ENCODE measurements at regions not wholly inside any gene's neighbourhood (a gene's known extent, or its start where the extent isn't known, plus 50 kb on each side); places are given as distances from the start of the nearest gene placed in this dataset.
A peak's percentile ranks its signal among the peaks of the same experiment; 100 is the strongest.
"Not testable (repeated sequence)": the region's sequence is repeated elsewhere in the genome, so short reads cannot be mapped to it uniquely, and the experiment has no call there.

DNA sequence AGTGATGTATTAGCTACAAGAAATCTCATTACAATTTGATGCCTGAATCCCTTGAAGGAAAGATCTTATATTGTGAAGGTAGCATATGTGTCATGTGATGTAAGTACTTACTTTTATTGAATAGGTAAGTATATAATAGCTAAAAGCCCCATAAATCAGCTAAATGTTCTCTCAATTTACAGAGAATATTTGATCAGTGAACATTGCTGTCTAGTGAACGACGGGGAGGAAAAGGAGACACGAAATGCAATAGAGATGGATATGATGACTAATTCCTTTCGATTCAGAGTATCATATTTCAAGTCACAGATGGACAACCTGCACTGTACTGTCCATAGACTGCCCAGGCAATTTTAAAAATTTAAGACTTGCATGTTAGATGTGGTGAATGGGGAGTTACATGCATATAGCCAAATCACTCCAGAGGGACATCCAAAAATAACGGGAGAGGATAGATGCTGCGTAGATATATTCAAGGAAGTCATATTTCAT is 462.1 kb upstream of the CDIN1 start:
- FAIRE-seq = no peak

DNA sequence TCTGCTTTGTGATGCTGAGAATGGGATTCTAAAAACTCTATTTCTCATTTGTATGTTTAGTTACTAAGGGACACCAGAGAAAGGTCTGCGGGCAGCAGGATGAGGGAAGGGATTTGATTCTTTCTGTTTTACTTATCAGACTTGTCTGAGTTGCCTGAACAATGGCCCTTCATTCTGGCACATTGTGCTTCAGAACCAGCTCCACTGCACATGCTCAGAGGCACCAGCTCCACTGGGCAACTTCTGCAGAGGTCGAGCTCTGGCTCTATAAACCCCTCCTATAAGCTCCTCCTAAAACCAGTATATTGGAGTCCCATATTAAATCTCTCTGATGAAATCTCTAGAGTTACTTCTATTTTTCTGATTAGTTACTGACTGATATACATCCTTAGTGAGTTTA is 453.2 kb upstream of the CDIN1 start:
- FAIRE-seq = no peak

DNA sequence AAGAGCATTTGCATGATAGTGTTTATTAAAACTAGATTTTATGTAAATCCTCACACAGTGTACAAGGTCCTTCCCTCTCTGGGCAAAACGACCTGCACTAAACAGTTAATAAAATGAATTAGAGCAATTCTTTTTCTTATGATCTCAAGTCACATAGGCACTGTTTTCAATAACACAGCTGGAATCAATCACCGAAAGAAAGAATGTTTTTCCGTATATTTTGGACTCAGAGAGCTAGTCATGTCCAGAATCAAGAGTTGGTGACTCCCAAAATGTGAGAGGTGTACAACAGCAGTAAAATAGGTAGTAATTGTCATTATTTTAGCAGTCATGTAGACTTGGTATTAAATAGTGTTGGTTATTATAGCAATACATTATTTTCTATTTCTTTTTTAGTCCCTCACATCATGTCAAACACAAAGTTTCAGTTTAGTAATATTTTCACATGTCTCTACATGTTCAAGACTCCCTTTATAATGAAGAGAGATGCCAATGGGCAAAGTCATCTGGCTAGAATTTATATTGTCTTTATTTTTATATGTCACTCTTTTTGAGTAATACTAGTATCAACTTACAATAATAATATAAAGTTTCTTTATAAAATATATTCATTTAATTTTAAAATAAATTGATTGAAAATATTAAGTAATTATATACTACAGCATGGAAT is 448.6 kb upstream of the CDIN1 start:
- FAIRE-seq = no peak

DNA sequence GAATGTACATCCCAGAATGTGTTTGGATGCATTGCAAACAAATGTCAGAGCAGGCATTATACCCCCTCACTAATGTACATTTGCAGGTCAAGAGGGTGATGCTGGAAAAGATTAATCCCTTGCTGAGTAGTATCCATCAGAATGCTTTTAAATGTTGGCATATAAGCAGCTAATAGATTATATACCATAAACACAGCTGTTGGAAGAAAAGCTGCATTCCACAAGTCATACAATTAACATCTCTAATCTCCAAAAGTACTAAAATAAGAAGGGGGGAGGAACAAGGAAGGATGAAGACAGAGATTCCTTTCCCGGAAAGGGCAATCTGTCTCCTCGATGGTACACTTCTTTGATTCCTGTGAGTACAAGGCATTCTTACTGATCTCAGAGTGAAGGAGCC is 445.7 kb upstream of the CDIN1 start:
- no peak for FAIRE-seq

DNA sequence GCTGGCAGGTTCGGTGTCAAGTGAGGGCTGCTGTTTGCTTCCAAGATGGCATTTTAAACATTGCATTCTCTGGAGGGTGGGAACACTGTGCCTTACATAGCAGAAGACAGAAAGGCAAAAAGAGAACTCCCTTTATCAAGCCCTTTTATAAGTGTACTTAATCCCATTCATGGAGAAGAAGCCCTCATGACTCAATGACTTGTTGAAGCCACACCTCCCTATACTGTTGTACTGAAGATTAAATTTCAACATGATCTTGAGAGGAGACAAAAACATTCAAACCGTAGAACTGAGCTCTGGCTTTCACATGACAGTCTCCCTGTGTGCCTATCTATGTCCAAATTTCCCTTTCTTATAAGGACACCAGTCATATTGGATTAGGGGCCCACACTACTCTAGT is 443.4 kb upstream of the CDIN1 start:
- FAIRE-seq = no peak

DNA sequence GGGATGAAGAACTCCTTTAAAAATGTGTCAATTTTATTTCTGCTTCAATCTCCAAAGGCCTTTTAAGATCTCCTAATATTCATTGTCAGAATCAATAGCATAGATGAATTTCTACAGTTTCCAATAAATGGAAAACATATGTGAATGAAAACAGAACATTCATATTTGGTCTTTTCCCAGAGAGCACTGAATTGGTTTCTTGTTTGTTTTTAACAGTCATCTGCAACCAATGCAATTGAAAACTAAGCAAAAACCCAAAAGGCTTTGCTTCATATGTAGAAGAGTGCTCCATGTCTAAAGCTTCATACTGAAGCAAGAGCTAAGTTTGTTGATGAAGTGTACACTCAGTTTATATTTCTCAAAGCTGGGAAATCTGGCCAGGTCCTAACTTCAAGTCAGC is 426.5 kb upstream of the CDIN1 start:
- FAIRE-seq = no peak

DNA sequence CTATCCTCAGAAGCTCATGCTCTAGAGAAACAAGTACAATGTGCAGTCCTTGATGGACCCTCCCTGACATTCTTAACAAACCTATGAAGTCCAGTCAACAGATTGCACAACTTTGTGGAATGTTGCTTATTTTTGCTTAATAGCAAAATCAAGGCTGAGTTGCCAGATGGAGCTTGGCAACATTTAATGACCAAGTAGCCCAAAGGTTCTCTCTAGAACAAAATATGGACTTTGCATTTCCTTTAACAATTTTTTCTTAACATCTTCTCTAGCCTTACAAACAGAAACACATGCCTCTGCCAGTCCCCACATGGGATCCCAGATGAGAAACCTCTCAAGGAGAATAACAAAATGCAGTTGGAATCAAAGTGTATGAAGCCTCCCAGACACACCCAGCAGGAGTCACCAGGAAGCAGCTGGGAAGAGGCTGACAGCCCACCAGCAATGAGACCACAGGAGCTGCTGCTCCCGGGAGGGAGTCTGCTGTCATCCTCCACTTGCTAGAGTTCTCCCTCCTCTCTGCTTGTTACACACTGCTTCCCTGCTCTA is 422.5 kb upstream of the CDIN1 start:
- FAIRE-seq = no peak

DNA sequence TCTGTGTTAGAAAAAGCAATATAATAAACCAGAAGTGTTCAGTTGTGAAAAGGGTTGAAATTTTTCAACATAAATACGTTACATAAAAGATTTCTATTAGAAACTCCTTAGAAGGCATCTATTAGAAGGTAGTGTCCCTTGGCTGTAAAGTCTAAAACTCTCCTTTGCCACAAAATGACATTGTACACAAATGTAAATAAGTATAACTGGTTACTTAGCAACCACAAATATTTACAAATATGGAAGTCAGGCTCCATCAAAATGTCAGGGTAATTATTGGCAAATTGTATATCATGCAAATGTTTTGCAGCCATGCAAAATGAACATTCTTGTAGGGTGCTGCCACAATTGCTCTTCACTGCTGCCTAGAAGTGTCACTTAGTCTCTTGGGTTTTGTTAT is 419.1 kb upstream of the CDIN1 start:
- FAIRE-seq = no peak

DNA sequence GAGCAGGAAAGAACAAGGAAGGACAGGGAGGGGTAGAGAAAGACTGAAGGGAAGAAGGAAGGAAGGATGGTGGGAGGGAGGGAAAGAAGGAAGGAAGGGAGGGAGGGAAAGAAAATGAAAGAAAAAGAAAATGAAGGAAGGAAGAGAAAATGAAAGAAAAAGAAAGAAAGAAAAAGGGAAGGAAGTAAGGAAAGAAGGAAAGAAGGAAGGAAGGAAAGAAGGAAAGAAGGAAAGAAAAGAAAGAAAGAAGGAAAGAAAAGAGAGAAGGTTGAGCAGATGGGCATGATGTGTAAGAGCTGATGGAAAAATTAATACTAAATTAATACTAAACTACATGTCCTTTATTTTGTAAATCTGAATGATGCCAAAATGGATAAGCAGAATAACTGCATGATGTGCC is 418.3 kb upstream of the CDIN1 start:
- no peak for FAIRE-seq

DNA sequence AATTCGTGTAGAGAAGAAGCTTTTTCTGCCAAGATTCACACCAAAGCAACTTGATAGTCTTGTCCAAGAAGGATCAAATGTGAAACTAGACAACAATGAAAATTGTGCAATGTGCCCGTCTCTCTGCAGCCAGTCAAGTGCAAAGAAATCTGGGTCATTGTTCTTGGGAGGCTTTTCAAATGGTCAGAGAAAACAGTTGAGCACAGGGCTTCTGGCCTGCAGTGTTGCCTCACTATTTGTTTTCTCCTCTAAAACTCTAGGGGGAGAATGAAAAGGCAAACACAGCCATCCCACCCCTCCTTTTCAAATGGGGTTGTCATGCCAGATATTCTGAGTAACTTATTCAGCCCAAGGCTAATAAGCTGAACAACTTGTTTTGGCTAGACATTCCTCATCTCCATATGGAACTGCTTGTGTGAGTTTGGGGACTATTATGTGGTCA is 417.6 kb upstream of the CDIN1 start:
- FAIRE-seq = no peak

DNA sequence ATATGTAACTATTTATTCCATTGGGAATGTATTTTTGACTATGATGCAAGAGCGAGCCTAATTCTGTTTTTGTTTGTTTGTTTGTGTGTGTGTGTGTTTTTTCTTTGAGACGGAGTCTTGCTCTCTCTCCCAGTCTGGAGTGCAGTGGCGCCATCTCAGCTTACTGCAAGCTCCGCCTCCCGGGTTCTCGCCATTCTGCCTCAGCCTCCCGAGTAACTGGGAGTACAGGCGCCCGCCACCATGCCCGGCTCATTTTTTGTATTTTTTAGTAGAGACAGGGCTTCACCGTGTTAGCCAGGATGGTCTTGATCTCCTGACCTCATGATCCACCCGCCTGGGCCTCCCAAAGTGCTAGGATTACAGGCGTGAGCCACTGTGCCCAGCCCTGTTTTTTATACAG is 415.4 kb upstream of the CDIN1 start:
- FAIRE-seq = not testable (repeated sequence)

DNA sequence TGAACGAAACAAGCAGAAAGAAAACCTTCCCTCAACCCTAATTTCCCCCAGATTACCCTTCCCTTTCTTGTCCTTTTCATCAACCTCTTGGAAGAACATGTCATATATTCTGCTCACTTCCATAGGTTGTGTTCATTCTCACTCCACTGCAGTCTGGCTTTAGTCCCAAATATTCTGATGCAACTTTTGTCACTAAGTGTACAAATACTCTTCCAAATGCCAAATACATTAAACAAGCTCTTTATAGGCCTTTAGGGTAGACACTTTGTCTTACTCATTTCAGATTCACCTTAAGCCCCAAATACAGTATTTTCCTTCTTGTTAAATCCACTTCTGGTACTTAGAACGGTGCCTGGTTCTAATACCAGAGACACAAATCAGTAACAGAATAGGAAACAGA is 406.5 kb upstream of the CDIN1 start:
- FAIRE-seq = no peak

DNA sequence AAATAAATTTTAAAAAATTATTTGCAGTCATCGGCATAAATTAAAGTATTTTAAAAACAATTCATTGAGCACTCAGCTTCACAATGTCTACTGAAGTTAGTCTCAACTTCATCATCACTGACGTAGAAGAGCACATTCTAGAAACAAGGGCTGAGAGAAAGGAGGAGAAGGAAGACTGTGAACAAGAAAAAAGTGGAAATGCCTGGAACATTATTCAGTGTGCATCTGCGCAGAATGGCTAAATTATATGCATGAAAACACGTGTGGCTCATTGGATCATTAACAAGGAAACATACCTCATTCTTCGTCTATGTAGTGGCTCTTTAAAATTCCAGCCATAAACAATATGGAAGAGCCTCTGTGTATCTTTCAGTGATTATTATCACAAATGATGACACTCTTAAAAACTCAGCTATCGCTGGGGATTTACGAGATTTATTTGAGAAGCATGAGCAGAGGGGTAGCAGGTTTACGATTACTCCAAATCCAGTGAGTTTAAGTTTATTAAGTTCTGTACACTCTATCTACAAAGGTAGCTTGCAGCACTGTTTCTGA is 404.2 kb upstream of the CDIN1 start:
- FAIRE-seq = no peak

DNA sequence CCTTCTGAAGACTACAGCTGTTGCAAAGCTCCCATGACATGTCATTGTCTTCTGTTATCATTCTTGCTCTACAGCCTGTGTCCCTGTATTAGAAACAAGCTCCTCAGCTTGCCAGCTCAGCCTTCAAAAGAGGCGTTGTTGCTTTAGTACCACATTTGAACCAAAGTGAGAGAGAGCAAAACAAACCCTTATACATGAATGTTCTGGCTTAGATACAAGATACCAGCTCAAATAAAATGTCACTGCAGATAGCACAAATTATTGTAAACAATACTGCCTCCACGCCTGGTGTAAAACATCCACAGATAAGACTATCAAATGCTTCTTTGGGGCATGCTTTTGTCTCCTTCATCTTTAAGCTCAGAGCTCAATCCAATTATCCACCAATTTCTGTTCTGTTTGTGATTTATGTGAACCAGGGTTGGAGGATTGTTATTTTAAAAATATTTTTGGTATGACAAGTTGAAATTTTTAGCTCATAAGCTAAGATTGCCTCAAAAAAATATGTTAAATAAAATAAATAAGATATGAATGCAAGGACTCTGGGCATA is 403.6 kb upstream of the CDIN1 start:
- FAIRE-seq = no peak

DNA sequence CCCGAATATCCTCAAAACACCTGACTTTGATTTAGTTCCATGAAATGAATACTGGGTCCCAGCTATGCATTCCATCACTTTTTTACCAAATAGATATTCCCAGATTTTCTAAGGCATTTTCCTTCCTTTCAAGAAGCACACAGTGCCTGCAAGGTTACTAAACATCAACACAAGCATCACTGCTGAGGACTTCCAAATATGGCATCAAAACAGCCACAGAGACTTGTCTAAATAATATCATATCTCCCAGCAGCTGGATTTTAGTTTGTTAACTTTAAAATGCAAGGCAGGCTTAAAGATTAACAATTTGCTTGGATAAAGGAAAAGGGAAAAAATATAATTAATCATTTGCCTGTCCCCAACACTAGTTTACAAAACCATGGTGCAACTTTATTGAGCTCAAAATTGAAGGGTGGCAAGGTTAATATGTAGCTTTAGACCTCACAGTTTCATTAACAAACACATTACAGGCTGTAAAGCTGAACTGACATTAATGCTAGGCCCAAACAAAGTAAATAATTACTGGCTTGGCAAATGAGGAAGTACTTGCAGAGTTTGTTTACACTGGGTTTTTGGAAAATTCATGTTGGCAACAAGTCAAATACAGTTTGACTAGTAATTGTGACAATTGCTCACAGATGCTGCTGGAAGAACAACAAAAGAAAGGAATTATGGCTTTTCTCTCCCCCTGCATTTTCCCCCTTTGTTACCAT is 401.7 kb upstream of the CDIN1 start:
- FAIRE-seq = peak; percentile 100

DNA sequence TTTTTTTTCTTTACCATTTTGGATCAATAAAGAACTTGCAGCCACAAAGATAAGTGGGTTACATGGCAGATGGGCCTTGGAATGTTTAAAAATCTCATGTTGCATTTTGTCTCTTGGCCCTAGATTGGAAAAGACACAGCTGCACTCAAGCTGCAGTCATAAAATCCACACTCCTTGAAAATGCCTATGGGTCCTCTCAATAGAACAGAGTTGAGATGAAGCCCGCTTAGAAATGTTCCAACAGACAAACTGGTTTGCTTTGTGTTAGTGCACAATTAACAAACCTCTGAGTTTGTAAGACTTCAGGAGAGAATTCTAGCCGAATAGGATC is 401.2 kb upstream of the CDIN1 start:
- no peak for FAIRE-seq

DNA sequence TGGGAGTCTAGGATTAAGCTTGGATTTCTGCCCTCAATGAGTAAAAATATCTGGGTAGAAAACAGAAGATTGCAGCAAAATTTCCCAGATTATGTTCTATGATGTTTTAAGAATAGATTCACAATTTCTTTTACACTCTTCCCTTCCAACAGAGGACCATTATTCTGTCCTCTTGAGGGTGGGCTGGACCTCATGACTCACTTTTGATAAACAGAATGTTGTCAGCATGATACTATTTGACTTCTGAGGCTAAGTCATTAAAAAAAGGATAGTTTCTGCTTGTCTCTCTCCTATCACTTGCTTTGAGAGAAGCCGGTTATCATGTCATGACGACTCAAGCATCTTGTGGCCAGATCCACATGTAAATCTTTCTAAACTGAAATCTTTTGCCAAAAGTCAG is 396.2 kb upstream of the CDIN1 start:
- FAIRE-seq = no peak

DNA sequence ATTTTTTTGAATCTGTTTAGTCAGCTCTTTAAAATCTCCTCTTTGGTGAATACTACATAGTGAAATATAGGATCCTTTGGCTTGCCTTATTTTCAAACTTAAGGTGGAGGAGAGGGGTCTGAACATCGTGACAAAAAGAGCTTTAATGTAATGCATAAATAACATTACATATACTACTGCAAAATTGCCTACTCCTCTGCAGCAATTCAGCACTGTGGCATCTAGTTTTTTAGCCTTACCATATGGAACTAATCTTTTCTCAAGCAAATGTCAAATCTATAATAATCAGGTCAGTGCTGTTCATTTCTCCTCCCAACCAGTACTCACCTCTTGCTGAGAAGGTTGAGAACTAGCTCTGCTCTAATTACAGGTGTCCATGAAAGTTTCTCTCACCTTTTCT is 394.0 kb upstream of the CDIN1 start:
- no peak for FAIRE-seq

DNA sequence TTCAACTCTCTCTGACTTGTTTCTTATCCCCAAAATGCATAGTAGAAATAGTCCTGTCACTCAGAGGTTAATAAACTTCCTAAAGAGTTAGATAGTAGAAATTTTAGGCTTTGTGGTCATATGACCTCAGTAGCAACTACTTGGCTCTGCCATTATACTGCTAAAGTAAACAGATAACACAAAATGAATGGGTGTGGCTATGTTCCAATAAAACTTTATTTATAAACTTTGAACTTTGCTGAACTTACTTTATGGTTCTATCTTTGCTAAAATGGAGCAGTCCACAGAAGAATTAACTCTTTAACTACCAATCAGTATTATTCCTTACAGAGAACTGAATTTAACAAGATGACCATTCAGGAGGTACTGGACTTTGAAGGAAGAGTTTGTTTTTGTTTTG is 393.6 kb upstream of the CDIN1 start:
- no peak for FAIRE-seq

DNA sequence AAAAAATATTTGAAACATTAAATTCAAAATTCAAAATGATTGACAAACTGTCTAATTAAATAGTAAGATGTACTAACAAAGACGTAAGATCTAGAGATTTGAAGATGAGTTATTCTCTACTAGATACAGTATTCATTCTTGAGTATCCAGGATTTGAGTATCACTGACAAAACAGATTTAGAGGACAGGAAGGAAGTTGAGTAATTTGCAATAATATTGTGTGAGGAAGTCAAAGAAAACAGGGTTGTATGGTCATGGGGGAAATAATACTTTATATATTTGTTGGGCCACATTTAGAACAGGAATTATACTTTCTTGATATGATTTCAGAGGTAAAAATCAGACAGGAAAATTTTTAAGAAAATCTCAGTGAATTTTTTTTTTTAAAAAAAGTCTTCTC is 393.1 kb upstream of the CDIN1 start:
- no peak for FAIRE-seq

DNA sequence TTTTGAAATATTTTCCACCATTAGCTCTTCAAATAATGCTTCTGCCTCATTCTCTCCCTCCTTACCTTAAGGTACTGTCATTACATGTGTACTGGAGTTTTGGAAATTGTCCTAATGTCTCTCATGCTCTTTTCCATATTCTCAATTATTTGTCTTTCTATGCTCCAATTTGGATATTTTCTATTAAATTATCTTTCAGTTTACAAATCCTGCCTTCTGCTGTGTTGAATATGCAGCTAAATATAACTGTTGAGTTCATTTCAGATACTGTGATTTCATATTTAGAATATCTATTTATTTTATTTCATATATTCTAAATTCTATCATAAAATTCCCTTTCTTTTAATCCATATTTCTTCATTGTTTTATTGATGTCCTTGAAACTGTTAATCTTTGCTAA is 388.0 kb upstream of the CDIN1 start:
- no peak for FAIRE-seq

DNA sequence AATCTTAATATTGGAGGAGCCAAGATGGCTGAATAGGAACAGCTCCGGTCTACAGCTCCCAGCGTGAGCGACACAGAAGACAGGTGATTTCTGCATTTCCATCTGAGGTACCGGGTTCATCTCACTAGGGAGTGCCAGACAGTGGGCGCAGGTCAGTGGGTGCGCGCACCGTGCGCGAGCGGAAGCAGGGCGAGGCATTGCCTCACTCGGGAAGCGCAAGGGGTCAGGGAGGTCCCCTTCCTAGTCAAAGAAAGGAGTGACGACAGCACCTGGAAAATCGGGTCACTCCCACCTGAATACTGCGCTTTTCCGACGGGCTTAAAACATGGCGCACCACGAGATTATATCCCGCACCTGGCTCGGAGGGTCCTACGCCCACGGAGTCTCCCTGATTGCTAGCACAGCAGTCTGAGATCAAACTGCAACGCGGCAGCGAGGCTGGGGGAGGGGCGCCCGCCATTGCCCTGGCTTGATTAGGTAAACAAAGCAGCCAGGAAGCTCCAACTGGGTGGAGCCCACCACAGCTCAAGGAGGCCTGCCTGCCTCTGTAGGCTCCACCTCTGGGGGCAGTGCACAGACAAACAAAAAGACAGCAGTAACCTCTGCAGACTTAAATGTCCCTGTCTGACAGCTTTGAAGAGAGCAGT is 383.9 kb upstream of the CDIN1 start:
- FAIRE-seq = not testable (repeated sequence)

DNA sequence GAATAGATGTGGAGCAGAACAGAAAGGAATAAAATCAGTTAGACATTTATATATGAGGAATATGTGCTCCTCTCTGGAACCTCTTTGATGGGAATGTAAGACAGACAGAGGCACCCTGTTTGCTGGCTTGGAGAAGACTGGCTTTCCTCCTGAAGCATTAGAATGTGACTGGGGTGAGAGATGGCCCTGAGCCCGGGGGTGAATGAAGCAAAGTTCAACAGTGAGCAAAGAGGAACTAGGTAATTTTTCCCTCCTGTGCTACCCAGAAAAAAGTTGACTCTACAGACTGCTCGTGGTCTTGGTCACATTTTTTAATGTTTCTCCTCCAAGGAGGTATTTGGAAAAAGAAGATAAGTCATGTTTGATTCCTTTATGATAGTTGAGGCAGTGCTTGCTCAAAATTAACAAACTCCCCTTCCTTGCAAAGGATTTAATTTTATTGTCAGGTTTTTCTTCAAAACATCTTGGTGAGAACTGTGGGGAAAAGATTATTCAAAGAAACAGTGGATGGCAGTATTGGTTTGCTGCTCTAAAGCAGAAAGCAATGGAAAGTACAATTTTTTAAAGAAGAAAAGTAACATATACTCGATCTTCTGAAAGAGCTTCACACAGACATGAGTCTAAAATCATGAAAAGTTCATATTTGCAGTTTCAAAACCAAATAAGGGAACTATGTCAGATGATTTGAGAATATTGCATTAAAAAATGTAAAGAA is 370.4 kb upstream of the CDIN1 start:
- no peak for FAIRE-seq

Measured in endometrium (tissue), 2 donors.